ENCODE measurements at regions not wholly inside any gene's neighbourhood (a gene's known extent, or its start where the extent isn't known, plus 50 kb on each side); places are given as distances from the start of the nearest gene placed in this dataset.

DNA sequence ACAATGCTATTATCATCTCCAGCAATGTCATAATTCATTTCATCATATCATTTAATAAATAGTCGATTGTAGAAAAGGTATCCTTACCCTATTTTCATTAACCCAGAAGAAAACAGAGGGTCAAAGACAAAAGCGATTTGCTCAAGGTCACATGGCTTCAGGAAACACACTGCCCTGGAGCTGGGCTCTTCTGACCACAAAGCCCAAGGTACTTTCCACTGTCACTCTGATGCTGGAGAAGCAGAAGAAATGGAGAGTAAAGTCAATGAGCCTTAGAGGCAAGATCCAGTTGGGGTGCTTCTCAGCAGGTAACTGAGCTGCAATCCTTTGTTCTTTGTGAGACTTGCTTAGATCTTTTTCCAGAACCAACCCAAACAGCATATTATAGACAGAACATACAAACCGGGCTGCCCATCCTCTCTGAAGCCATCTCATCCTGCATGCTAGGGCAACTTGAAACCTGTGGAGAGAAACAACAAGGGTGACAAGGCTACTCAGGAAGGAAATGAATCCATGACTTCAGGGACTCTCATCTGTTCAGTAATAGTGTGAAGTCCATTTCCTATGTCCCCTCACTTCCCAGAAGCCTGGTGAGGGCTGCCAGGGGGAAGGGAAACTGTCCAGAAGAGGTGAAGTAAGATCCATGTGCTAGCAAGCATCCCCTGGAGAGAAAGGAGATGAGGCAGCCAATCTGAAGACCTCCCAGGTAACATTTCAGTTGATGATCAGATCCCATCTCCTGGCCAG, 148.6 kb upstream of the SVIL start:
- ATAC-seq (no peak), DNase-seq (ENCODE audit: low spot score) (no peak), FAIRE-seq (no peak)
- BruUV-seq (replicated peaks) = no TSS peak
- no peak overlapping the region for H3K4me2 ChIP-seq (ENCODE audit: low read depth, low read length)
- H3K79me2 ChIP-seq (ENCODE audit: insufficient read depth, low read length) = no peaks in the 10 kb centered on the region
- WGBS (ENCODE audit: low lambda C conversion rate) = 13% methylated on average over 3 of the region's 3 CpGs
- no peak overlapping the region for H3K4me3 ChIP-seq (replicated peaks in 1 of 3; ENCODE audit: insufficient read depth in 1 of 3, low read depth in 2 of 3, low read length in 3 of 3)
- ChIA-PET CTCF (ENCODE audit: low intra/inter-chr PET ratio, low total read pairs) (no interaction called here), POLR2A (no interaction called here)
- H4K20me1 ChIP-seq (ENCODE audit: insufficient read depth, low read length) = no peaks in the 10 kb centered on the region
- peaks cover 0 to 6% of the 10 kb centered on the region in 2 experiments; a peak in 2 of 5 replicates for H3K27me3 ChIP-seq (ENCODE audit: control insufficient read depth in 1 of 2, insufficient read depth in 2 of 2, low read length in 2 of 2)
- intact Hi-C loops (cut with micrococcal nuclease; ENCODE audit: unreplicated experiment) = no loop called here
- in situ Hi-C loops (cut with HindIII; ENCODE audit: extremely low pct_ligation_motif_present, low pct_unique_long_range_greater_than_20kb) = no loop called here
- H3K27ac ChIP-seq (ENCODE audit: extremely low read length, insufficient read depth, low read length) = no peak overlapping the region
- 0 out of 2 replicates have a peak, but pooled peaks cover 7% of the 10 kb centered on the region for H3K4me1 ChIP-seq (ENCODE audit: insufficient read depth, low read length)
- H3K9ac ChIP-seq (ENCODE audit: insufficient read depth, low read depth, low read length) = no peak overlapping the region
- no peaks in the 10 kb centered on the region for H3K36me3 ChIP-seq (replicated peaks in 1 of 2; ENCODE audit: control insufficient read depth in 1 of 2, insufficient read depth in 2 of 2, low read length in 2 of 2)
- H2AFZ ChIP-seq (ENCODE audit: low read length) = no peak overlapping the region
- no peaks in the 10 kb centered on the region for H3K9me3 ChIP-seq (ENCODE audit: low read length)
- TF ChIP-seq SRSF4 (IDR thresholded peaks at IDR 0.05; ENCODE audit: low read depth, low read length, poor library complexity, severe bottlenecking) (no peak), PAX8 (CRISPR knock-in tag; IDR thresholded peaks at IDR 0.05; ENCODE audit: borderline replicate concordance) (no peak), MAFF (IDR thresholded peaks at IDR 0.05; ENCODE audit: low read depth, low read length) (no peak), HIVEP1 (CRISPR knock-in tag; IDR thresholded peaks at IDR 0.05) (no peak), ATF7 (IDR thresholded peaks at IDR 0.05) (no peak), ATF7 (CRISPR knock-in tag; IDR thresholded peaks at IDR 0.05) (no peak), KAT8 (CRISPR knock-in tag; IDR thresholded peaks at IDR 0.05) (no peak), TRIM24 (CRISPR knock-in tag; IDR thresholded peaks at IDR 0.05) (no peak)
- TF ChIP-seq, protein P1, sequence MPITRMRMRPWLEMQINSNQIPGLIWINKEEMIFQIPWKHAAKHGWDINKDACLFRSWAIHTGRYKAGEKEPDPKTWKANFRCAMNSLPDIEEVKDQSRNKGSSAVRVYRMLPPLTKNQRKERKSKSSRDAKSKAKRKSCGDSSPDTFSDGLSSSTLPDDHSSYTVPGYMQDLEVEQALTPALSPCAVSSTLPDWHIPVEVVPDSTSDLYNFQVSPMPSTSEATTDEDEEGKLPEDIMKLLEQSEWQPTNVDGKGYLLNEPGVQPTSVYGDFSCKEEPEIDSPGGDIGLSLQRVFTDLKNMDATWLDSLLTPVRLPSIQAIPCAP (CRISPR knock-in tag; IDR thresholded peaks at IDR 0.05; ENCODE audit: low read depth) = no peak
- TF ChIP-seq, protein P2, sequence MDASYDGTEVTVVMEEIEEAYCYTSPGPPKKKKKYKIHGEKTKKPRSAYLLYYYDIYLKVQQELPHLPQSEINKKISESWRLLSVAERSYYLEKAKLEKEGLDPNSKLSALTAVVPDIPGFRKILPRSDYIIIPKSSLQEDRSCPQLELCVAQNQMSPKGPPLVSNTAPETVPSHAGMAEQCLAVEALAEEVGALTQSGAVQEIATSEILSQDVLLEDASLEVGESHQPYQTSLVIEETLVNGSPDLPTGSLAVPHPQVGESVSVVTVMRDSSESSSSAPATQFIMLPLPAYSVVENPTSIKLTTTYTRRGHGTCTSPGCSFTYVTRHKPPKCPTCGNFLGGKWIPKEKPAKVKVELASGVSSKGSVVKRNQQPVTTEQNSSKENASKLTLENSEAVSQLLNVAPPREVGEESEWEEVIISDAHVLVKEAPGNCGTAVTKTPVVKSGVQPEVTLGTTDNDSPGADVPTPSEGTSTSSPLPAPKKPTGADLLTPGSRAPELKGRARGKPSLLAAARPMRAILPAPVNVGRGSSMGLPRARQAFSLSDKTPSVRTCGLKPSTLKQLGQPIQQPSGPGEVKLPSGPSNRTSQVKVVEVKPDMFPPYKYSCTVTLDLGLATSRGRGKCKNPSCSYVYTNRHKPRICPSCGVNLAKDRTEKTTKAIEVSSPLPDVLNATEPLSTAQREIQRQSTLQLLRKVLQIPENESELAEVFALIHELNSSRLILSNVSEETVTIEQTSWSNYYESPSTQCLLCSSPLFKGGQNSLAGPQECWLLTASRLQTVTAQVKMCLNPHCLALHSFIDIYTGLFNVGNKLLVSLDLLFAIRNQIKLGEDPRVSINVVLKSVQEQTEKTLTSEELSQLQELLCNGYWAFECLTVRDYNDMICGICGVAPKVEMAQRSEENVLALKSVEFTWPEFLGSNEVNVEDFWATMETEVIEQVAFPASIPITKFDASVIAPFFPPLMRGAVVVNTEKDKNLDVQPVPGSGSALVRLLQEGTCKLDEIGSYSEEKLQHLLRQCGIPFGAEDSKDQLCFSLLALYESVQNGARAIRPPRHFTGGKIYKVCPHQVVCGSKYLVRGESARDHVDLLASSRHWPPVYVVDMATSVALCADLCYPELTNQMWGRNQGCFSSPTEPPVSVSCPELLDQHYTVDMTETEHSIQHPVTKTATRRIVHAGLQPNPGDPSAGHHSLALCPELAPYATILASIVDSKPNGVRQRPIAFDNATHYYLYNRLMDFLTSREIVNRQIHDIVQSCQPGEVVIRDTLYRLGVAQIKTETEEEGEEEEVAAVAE (CRISPR knock-in tag; IDR thresholded peaks at IDR 0.05; ENCODE audit: borderline replicate concordance) = no peak
- TF ChIP-seq, protein P3, sequence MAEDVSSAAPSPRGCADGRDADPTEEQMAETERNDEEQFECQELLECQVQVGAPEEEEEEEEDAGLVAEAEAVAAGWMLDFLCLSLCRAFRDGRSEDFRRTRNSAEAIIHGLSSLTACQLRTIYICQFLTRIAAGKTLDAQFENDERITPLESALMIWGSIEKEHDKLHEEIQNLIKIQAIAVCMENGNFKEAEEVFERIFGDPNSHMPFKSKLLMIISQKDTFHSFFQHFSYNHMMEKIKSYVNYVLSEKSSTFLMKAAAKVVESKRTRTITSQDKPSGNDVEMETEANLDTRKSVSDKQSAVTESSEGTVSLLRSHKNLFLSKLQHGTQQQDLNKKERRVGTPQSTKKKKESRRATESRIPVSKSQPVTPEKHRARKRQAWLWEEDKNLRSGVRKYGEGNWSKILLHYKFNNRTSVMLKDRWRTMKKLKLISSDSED (CRISPR knock-in tag; IDR thresholded peaks at IDR 0.05) = no peak
- TF ChIP-seq, protein P4, sequence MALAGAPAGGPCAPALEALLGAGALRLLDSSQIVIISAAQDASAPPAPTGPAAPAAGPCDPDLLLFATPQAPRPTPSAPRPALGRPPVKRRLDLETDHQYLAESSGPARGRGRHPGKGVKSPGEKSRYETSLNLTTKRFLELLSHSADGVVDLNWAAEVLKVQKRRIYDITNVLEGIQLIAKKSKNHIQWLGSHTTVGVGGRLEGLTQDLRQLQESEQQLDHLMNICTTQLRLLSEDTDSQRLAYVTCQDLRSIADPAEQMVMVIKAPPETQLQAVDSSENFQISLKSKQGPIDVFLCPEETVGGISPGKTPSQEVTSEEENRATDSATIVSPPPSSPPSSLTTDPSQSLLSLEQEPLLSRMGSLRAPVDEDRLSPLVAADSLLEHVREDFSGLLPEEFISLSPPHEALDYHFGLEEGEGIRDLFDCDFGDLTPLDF (CRISPR knock-in tag; IDR thresholded peaks at IDR 0.05) = no peak
- TF ChIP-seq, protein P5, sequence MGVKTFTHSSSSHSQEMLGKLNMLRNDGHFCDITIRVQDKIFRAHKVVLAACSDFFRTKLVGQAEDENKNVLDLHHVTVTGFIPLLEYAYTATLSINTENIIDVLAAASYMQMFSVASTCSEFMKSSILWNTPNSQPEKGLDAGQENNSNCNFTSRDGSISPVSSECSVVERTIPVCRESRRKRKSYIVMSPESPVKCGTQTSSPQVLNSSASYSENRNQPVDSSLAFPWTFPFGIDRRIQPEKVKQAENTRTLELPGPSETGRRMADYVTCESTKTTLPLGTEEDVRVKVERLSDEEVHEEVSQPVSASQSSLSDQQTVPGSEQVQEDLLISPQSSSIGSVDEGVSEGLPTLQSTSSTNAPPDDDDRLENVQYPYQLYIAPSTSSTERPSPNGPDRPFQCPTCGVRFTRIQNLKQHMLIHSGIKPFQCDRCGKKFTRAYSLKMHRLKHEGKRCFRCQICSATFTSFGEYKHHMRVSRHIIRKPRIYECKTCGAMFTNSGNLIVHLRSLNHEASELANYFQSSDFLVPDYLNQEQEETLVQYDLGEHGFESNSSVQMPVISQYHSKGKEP (CRISPR knock-in tag; IDR thresholded peaks at IDR 0.05) = no peak
- TF ChIP-seq, protein P6, sequence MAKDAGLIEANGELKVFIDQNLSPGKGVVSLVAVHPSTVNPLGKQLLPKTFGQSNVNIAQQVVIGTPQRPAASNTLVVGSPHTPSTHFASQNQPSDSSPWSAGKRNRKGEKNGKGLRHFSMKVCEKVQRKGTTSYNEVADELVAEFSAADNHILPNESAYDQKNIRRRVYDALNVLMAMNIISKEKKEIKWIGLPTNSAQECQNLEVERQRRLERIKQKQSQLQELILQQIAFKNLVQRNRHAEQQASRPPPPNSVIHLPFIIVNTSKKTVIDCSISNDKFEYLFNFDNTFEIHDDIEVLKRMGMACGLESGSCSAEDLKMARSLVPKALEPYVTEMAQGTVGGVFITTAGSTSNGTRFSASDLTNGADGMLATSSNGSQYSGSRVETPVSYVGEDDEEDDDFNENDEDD (CRISPR knock-in tag; IDR thresholded peaks at IDR 0.05; ENCODE audit: borderline replicate concordance) = no peak
